ENCODE measurements at regions not wholly inside any gene's neighbourhood (a gene's known extent, or its start where the extent isn't known, plus 50 kb on each side); places are given as distances from the start of the nearest gene placed in this dataset.

GRCh38 chr7:32221736-32222135, 151.5 kb upstream of the PDE1C start:
- TF ChIP-seq CTCF (conservative IDR thresholded peaks at IDR 0.05; ENCODE audit: low read length), result no peak
- no peak for TF ChIP-seq EZH2phosphoT487 (IDR thresholded peaks at IDR 0.05; ENCODE audit: borderline replicate concordance, low read depth, low read length)
